SK-N-SH (cell line): ENCODE measurements at regions not wholly inside any gene's neighbourhood (a gene's known extent, or its start where the extent isn't known, plus 50 kb on each side); places are given as distances from the start of the nearest gene placed in this dataset.

ENCODE experiments used
- CTCF ChIA-PET: fragments of 300-600, 350-600 bp; formaldehyde crosslinking; extraction: SDS; loops from one replicate; lab custom pipeline; 2021; lab: Yijun Ruan, JAX
- POLR2A ChIA-PET: fragments of 350-600 bp; sonication (Branson Sonifier 250); formaldehyde crosslinking; extraction: SDS; loops from one replicate; lab custom pipeline; 2020; ENCODE audit warnings: antibody characterized with exemption, inconsistent platforms; lab: Yijun Ruan, JAX
- DNase-seq: peaks from one replicate; pipeline ENCODE4 v3.0.0; 2012
- H2AFZ ChIP-seq: fragments of 200-600 bp; sonication (generic); 2 replicates; pipeline ENCODE4 v1.8.1; 2016; ENCODE audit warnings: antibody characterized with exemption, mild to moderate bottlenecking, low read depth
- H3F3A ChIP-seq: fragments of 200-600 bp; sonication (generic); replicated peaks from 2 replicates; pipeline ENCODE3; 2016; ENCODE audit warnings: antibody characterized with exemption, mild to moderate bottlenecking; ENCODE audit not compliant: insufficient read depth
- H3K27ac ChIP-seq, 2 experiments: fragments of 200-500 bp in 1 of 2; fragments of 200-600 bp in 1 of 2; sonication (Bioruptor generic) in 1 of 2; sonication (generic), shearing (Covaris generic) in 1 of 2; 2 replicates each; pipeline versions ENCODE4 v1.5.1 to v1.6.1; 2014 to 2016; ENCODE audit warnings: low read depth in 2 of 2, inconsistent platforms in 1 of 2, low read length in 1 of 2, mild to moderate bottlenecking in 1 of 2, mixed read lengths in 1 of 2
- H3K27me3 ChIP-seq: fragments of 200-600 bp; sonication (generic), shearing (Covaris generic); 2 replicates; pipeline ENCODE4 v1.6.1; 2016; ENCODE audit warnings: mixed run types; ENCODE audit not compliant: insufficient read depth
- H3K36me3 ChIP-seq, 2 experiments: fragments of 200-500 bp in 1 of 2; fragments of 200-600 bp in 1 of 2; sonication (Bioruptor generic) in 1 of 2; sonication (generic) in 1 of 2; replicated peaks in 1 of 2; 2 replicates each; pipeline versions ENCODE3 to v1.5.1; 2014 to 2016; ENCODE audit warnings: low read length in 1 of 2, mild to moderate bottlenecking in 1 of 2; ENCODE audit not compliant: insufficient read depth in 2 of 2, control insufficient read depth in 1 of 2
- H3K4me1 ChIP-seq, 2 experiments: fragments of 200-500 bp in 1 of 2; fragments of 200-600 bp in 1 of 2; sonication (Bioruptor generic) in 1 of 2; sonication (generic), shearing (Covaris generic) in 1 of 2; 2 replicates each; pipeline versions ENCODE4 v1.5.1 to v1.6.1; 2014 to 2016; ENCODE audit warnings: low read depth in 1 of 2, low read length in 1 of 2, mixed run types in 1 of 2; ENCODE audit not compliant: insufficient read depth in 2 of 2, control insufficient read depth in 1 of 2
- H3K4me2 ChIP-seq: fragments of 200-600 bp; sonication (generic), shearing (Covaris generic); 2 replicates; pipeline ENCODE4 v1.6.1; 2017; ENCODE audit warnings: mixed run types
- H3K4me3 ChIP-seq, 2 experiments: fragments of 200-500 bp in 1 of 2; fragments of 200-600 bp in 1 of 2; sonication (Bioruptor generic) in 1 of 2; sonication (generic), shearing (Covaris generic) in 1 of 2; 2 replicates each; pipeline versions ENCODE4 v1.5.1 to v1.8.1; 2014 to 2016; ENCODE audit warnings: low read depth in 2 of 2, inconsistent platforms in 1 of 2, low read length in 1 of 2, mild to moderate bottlenecking in 1 of 2, mixed read lengths in 1 of 2, moderate library complexity in 1 of 2
- H3K79me2 ChIP-seq: fragments of 200-600 bp; sonication (generic); 2 replicates; pipeline ENCODE4 v1.8.1; 2017; ENCODE audit warnings: mild to moderate bottlenecking; ENCODE audit not compliant: insufficient read depth
- H3K9ac ChIP-seq: fragments of 200-600 bp; sonication (generic); 2 replicates; pipeline ENCODE4 v1.6.1; 2017; ENCODE audit warnings: mixed run types
- H3K9me2 ChIP-seq: fragments of 200-600 bp; sonication (generic); 2 replicates; pipeline ENCODE4 v1.6.1; 2017; ENCODE audit warnings: mixed run types
- H3K9me3 ChIP-seq: fragments of 200-600 bp; sonication (generic); 2 replicates; pipeline ENCODE4 v1.6.1; 2017; ENCODE audit warnings: mixed run types, mild to moderate bottlenecking, moderate library complexity
- H4K20me1 ChIP-seq: fragments of 200-600 bp; sonication (generic); 2 replicates; pipeline ENCODE4 v1.6.1; 2017; ENCODE audit warnings: mild to moderate bottlenecking, mixed run types; ENCODE audit not compliant: insufficient read depth
- EP300 ChIP-seq, 2 experiments: IDR thresholded peaks; 2 replicates each; pipeline versions ENCODE4 v1.4.0 to v1.6.1; 2012; ENCODE audit warnings: borderline replicate concordance in 1 of 2, low read depth in 1 of 2, low read length in 1 of 2
- EZH2phosphoT487 ChIP-seq: fragments of 200-600 bp; sonication (generic); IDR thresholded peaks from 2 replicates; pipeline ENCODE4 v1.6.1; 2017; ENCODE audit warnings: low read depth, mixed run types, mild to moderate bottlenecking, antibody characterized with exemption, moderate library complexity, borderline replicate concordance
- FOSL2 ChIP-seq: IDR thresholded peaks from 2 replicates; pipeline ENCODE4 v1.4.0; 2012; ENCODE audit warnings: low read depth, mild to moderate bottlenecking, moderate library complexity, borderline replicate concordance
- FOXM1 ChIP-seq: IDR thresholded peaks from 2 replicates; pipeline ENCODE4 v1.4.0; 2012; ENCODE audit warnings: low read depth, mild to moderate bottlenecking
- JUND ChIP-seq: IDR thresholded peaks from 2 replicates; pipeline ENCODE4 v1.4.0; 2012
- MEF2A ChIP-seq: IDR thresholded peaks from 2 replicates; pipeline ENCODE4 v1.4.0; 2012; ENCODE audit warnings: low read depth, borderline replicate concordance
- NFIC ChIP-seq: IDR thresholded peaks from 2 replicates; pipeline ENCODE4 v1.4.0; 2012; ENCODE audit warnings: borderline replicate concordance
- POLR2AphosphoS5 ChIP-seq: IDR thresholded peaks from 2 replicates; pipeline ENCODE4 v1.6.1; 2012; ENCODE audit warnings: low read depth, low read length
- RAD21 ChIP-seq: IDR thresholded peaks from 2 replicates; pipeline ENCODE4 v1.6.1; 2012; ENCODE audit warnings: mild to moderate bottlenecking, low read length
- RXRA ChIP-seq: IDR thresholded peaks from 2 replicates; pipeline ENCODE4 v1.4.0; 2012; ENCODE audit warnings: low read depth, mild to moderate bottlenecking, borderline replicate concordance
- SIN3A ChIP-seq: IDR thresholded peaks from 2 replicates; pipeline ENCODE4 v1.6.1; 2012; ENCODE audit warnings: low read depth, mild to moderate bottlenecking, low read length, moderate library complexity, borderline replicate concordance
- SMC3 ChIP-seq: IDR thresholded peaks from 2 replicates; pipeline ENCODE4 v1.6.1; 2012; ENCODE audit warnings: low read depth, low read length, improper control_type of control experiment
- TCF12 ChIP-seq: IDR thresholded peaks from 2 replicates; pipeline ENCODE4 v1.4.0; 2012
- TEAD4 ChIP-seq: IDR thresholded peaks from 2 replicates; pipeline ENCODE4 v1.4.0; 2012; ENCODE audit warnings: mild to moderate bottlenecking, borderline replicate concordance; ENCODE audit not compliant: insufficient read depth
- YY1 ChIP-seq: IDR thresholded peaks from 2 replicates; pipeline ENCODE4 v1.4.0; 2012; ENCODE audit warnings: low read depth, mild to moderate bottlenecking
- WGBS: methylation state at CpG from one replicate; pipeline ENCODE4 v1.1.6; 2017; ENCODE audit warnings: low lambda C conversion rate; 5-methylcytosine and 5-hydroxymethylcytosine counted together
- TF ChIP-seq, protein P1 (sequence below): fragments of 200-600 bp; sonication (generic); IDR thresholded peaks from 2 replicates; pipeline ENCODE4 v1.6.1; 2017; ENCODE audit warnings: antibody characterized with exemption, mild to moderate bottlenecking, moderate library complexity
- TF ChIP-seq, protein P2 (sequence below): IDR thresholded peaks from 2 replicates; pipeline ENCODE4 v1.4.0; 2012; ENCODE audit warnings: low read depth, borderline replicate concordance
- TF ChIP-seq, protein P3 (sequence below): IDR thresholded peaks from 2 replicates; pipeline ENCODE4 v1.4.0; 2012; ENCODE audit warnings: low read depth, borderline replicate concordance
- TF ChIP-seq, protein P4 (sequence below): IDR thresholded peaks from 2 replicates; pipeline ENCODE4; 2012
- TF ChIP-seq, protein P5 (sequence below): IDR thresholded peaks from 2 replicates; pipeline ENCODE4 v1.4.0; 2012; ENCODE audit warnings: low read depth

DNA sequence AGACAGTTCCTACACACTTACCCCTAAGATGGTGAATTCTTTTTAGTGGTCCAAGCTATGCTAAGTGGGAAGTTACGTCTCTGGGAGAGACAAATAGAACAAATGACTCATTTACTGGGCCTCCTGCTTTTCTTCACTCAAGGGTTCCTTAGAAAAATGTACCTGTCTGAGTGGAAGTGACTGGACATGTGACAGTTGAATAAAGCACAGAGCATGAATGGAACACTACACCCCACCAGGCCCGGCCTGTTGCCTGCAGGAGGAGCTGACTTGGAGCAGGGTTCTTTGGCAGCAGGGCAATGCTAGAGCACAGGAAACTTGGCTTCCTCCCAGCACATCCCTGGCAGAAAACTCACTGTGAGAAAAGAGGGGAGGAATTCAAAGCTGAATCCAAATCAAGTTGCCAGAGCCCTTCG is 451.0 kb upstream of the SETBP1 start:
- CTCF ChIA-PET = no interaction called here
- no peaks in the 10 kb centered on the region for H3K36me3 ChIP-seq
- no peaks in the 10 kb centered on the region for H4K20me1 ChIP-seq
- H3K79me2 ChIP-seq = no peaks in the 10 kb centered on the region
- H3K27me3 ChIP-seq = no peaks in the 10 kb centered on the region
- H3K9ac ChIP-seq = no peak overlapping the region
- POLR2A ChIA-PET = no interaction called here
- H3K4me1 ChIP-seq = peaks cover 0 to 13% of the 10 kb centered on the region in 2 experiments; a peak in 3 of 4 replicates
- peaks cover 17% of the 10 kb centered on the region for H3F3A ChIP-seq
- no peaks in the 10 kb centered on the region for H3K9me2 ChIP-seq
- H3K27ac ChIP-seq = peak overlapping the region; percentile 39 to 62; a peak in 3 of 4 replicates
- WGBS = 11% methylated on average over 3 of the region's 3 CpGs
- H3K9me3 ChIP-seq = no peaks in the 10 kb centered on the region
- no peak overlapping the region; a peak in 1 of 4 replicates for H3K4me3 ChIP-seq
- TF ChIP-seq, protein P1, sequence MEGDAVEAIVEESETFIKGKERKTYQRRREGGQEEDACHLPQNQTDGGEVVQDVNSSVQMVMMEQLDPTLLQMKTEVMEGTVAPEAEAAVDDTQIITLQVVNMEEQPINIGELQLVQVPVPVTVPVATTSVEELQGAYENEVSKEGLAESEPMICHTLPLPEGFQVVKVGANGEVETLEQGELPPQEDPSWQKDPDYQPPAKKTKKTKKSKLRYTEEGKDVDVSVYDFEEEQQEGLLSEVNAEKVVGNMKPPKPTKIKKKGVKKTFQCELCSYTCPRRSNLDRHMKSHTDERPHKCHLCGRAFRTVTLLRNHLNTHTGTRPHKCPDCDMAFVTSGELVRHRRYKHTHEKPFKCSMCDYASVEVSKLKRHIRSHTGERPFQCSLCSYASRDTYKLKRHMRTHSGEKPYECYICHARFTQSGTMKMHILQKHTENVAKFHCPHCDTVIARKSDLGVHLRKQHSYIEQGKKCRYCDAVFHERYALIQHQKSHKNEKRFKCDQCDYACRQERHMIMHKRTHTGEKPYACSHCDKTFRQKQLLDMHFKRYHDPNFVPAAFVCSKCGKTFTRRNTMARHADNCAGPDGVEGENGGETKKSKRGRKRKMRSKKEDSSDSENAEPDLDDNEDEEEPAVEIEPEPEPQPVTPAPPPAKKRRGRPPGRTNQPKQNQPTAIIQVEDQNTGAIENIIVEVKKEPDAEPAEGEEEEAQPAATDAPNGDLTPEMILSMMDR = 0 out of 2 replicates have a peak, but pooled peaks have one; percentile 13
- TF ChIP-seq FOXM1 (0 out of 2 replicates have a peak, but pooled peaks have one; percentile 20), SMC3 (no peak), RAD21 (no peak), YY1 (no peak), POLR2AphosphoS5 (peak; percentile 65; the same call in 1 of the 2 replicates), SIN3A (no peak), FOSL2 (peak; percentile 27; the same call in 1 of the 2 replicates), TCF12 (peak; percentile 95), NFIC (peak; percentile 91), RXRA (peak; percentile 23; the same call in 1 of the 2 replicates), EP300 (IDR thresholded peaks at IDR 0.05; ENCODE audit: borderline replicate concordance in 1 of 2, low read depth in 1 of 2, low read length in 1 of 2) (peak; percentile 64 to 87), JUND (peak; percentile 86), MEF2A (0 out of 2 replicates have a peak, but pooled peaks have one; percentile 38), EZH2phosphoT487 (no peak), TEAD4 (0 out of 2 replicates have a peak, but pooled peaks have one; percentile 21)
- TF ChIP-seq, protein P2, sequence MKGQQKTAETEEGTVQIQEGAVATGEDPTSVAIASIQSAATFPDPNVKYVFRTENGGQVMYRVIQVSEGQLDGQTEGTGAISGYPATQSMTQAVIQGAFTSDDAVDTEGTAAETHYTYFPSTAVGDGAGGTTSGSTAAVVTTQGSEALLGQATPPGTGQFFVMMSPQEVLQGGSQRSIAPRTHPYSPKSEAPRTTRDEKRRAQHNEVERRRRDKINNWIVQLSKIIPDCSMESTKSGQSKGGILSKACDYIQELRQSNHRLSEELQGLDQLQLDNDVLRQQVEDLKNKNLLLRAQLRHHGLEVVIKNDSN = peak; percentile 50; the same call in 1 of the 2 replicates
- TF ChIP-seq, protein P3, sequence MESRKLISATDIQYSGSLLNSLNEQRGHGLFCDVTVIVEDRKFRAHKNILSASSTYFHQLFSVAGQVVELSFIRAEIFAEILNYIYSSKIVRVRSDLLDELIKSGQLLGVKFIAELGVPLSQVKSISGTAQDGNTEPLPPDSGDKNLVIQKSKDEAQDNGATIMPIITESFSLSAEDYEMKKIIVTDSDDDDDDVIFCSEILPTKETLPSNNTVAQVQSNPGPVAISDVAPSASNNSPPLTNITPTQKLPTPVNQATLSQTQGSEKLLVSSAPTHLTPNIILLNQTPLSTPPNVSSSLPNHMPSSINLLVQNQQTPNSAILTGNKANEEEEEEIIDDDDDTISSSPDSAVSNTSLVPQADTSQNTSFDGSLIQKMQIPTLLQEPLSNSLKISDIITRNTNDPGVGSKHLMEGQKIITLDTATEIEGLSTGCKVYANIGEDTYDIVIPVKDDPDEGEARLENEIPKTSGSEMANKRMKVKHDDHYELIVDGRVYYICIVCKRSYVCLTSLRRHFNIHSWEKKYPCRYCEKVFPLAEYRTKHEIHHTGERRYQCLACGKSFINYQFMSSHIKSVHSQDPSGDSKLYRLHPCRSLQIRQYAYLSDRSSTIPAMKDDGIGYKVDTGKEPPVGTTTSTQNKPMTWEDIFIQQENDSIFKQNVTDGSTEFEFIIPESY = no peak
- TF ChIP-seq, protein P4, sequence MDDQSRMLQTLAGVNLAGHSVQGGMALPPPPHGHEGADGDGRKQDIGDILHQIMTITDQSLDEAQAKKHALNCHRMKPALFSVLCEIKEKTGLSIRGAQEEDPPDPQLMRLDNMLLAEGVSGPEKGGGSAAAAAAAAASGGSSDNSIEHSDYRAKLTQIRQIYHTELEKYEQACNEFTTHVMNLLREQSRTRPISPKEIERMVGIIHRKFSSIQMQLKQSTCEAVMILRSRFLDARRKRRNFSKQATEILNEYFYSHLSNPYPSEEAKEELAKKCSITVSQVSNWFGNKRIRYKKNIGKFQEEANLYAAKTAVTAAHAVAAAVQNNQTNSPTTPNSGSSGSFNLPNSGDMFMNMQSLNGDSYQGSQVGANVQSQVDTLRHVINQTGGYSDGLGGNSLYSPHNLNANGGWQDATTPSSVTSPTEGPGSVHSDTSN = peak; percentile 94
- TF ChIP-seq, protein P5, sequence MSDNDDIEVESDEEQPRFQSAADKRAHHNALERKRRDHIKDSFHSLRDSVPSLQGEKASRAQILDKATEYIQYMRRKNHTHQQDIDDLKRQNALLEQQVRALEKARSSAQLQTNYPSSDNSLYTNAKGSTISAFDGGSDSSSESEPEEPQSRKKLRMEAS = peak; percentile 54; the same call in 1 of the 2 replicates
- peak; percentile 1 for DNase-seq
- peak overlapping the region; percentile 27 for H3K4me2 ChIP-seq
- H2AFZ ChIP-seq = peak overlapping the region; percentile 68
